Endothelial cell (in vitro differentiated cells): ENCODE measurements at regions not wholly inside any gene's neighbourhood (a gene's known extent, or its start where the extent isn't known, plus 50 kb on each side); places are given as distances from the start of the nearest gene placed in this dataset.

Experiments used
- DNase-seq: peaks from one replicate; pipeline ENCODE4 v3.0.0; 2021; ENCODE audit warnings: low spot score
- H3K27ac Mint-ChIP-seq: one replicate; pipeline ENCODE4 v1.8.0; 2021; ENCODE audit warnings: mixed read lengths, inconsistent platforms; ENCODE audit not compliant: unreplicated experiment
- H3K27me3 Mint-ChIP-seq: one replicate; pipeline ENCODE4 v1.8.0; 2021; ENCODE audit warnings: mild to moderate bottlenecking, moderate library complexity, mixed read lengths, inconsistent platforms; ENCODE audit not compliant: unreplicated experiment
- H3K36me3 Mint-ChIP-seq: one replicate; pipeline ENCODE4 v1.8.0; 2021; ENCODE audit warnings: mild to moderate bottlenecking, low read depth, mixed read lengths, inconsistent platforms; ENCODE audit not compliant: unreplicated experiment
- H3K4me1 Mint-ChIP-seq: one replicate; pipeline ENCODE4 v1.8.0; 2021; ENCODE audit warnings: mild to moderate bottlenecking, mixed read lengths, inconsistent platforms; ENCODE audit not compliant: unreplicated experiment
- H3K4me3 Mint-ChIP-seq: one replicate; pipeline ENCODE4 v1.8.0; 2021; ENCODE audit warnings: mild to moderate bottlenecking, mixed read lengths, inconsistent platforms; ENCODE audit not compliant: unreplicated experiment
- H3K9me3 Mint-ChIP-seq: one replicate; pipeline ENCODE4 v1.8.0; 2021; ENCODE audit warnings: mixed read lengths, inconsistent platforms; ENCODE audit not compliant: unreplicated experiment
- TF ChIP-seq, protein P1 (sequence below): fragments of 200-600 bp; sonication (generic); IDR thresholded peaks from one replicate; pipeline ENCODE4 v1.5.0; 2021; ENCODE audit warnings: antibody characterized with exemption; ENCODE audit not compliant: unreplicated experiment

GRCh38 chr16:65789161-65789945 lies 577.1 kb upstream of the CDH5 start:
- H3K9me3 Mint-ChIP-seq: no peaks in the 10 kb centered on the region
- DNase-seq: no peak
- H3K27me3 Mint-ChIP-seq: no peaks in the 10 kb centered on the region
- H3K36me3 Mint-ChIP-seq: no peaks in the 10 kb centered on the region
- TF ChIP-seq, protein P1, sequence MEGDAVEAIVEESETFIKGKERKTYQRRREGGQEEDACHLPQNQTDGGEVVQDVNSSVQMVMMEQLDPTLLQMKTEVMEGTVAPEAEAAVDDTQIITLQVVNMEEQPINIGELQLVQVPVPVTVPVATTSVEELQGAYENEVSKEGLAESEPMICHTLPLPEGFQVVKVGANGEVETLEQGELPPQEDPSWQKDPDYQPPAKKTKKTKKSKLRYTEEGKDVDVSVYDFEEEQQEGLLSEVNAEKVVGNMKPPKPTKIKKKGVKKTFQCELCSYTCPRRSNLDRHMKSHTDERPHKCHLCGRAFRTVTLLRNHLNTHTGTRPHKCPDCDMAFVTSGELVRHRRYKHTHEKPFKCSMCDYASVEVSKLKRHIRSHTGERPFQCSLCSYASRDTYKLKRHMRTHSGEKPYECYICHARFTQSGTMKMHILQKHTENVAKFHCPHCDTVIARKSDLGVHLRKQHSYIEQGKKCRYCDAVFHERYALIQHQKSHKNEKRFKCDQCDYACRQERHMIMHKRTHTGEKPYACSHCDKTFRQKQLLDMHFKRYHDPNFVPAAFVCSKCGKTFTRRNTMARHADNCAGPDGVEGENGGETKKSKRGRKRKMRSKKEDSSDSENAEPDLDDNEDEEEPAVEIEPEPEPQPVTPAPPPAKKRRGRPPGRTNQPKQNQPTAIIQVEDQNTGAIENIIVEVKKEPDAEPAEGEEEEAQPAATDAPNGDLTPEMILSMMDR: no peak
- H3K4me3 Mint-ChIP-seq: no peak overlapping the region
- H3K27ac Mint-ChIP-seq: no peak overlapping the region
- no peaks in the 10 kb centered on the region for H3K4me1 Mint-ChIP-seq

- Mint-ChIP-seq H3K27me3 (no peaks in the 10 kb centered on the region), H3K9me3 (no peaks in the 10 kb centered on the region), H3K4me1 (no peaks in the 10 kb centered on the region), H3K27ac (no peak overlapping the region), H3K4me3 (no peak overlapping the region), H3K36me3 (no peaks in the 10 kb centered on the region)
- TF ChIP-seq, protein P1: no peak
- DNase-seq: no peak
Observed at GRCh38 chr16:65788434-65789140, 577.9 kb upstream of the CDH5 start.

DNA sequence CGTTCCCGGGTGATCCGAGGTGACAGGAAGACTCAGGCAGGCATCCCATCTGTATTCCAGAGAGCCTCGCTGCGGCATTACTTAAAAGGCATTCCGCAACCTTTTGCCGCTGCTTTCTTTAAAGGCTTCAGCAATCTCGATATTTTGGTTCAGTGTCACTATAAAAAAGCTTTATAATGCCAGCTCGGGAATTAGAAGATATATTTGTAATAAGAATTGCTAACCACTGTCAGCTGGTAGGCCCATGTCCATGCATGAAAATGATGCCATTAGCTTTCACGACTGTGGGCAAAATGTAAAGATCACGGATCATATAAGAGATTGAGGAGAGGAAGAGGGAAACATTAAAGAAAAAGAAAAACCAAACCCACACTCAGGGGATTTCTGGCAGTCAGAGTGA lies 578.6 kb upstream of the CDH5 start:
- DNase-seq: no peak
- TF ChIP-seq, protein P1: no peak
- Mint-ChIP-seq H3K4me3 (no peak overlapping the region), H3K27me3 (no peaks in the 10 kb centered on the region), H3K9me3 (no peaks in the 10 kb centered on the region), H3K4me1 (no peaks in the 10 kb centered on the region), H3K27ac (no peak overlapping the region), H3K36me3 (no peaks in the 10 kb centered on the region)

DNA sequence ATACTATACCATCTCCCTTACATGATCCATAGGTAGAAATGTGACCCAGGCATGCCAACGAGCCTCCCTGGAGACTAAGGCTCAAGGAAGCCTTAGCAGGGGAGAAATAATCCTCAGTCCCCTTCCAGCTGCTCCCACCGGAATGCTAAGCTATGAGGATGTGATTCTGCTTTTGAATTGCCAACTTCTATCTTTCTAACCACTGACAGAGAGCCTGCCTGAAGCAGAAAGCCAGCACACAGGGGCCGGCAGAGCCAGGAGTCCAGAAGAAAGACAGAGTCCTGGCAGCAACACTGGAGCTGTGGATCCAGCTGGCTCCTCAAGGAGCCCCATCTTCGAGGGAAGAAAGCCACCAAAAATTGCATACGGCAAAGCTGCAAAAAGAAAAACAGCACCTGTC lies 579.6 kb upstream of the CDH5 start:
- TF ChIP-seq, protein P1: no peak
- no peak for DNase-seq
- no peak overlapping the region for H3K4me3 Mint-ChIP-seq
- no peaks in the 10 kb centered on the region for H3K9me3 Mint-ChIP-seq
- no peaks in the 10 kb centered on the region for H3K27me3 Mint-ChIP-seq
- no peaks in the 10 kb centered on the region for H3K36me3 Mint-ChIP-seq
- no peaks in the 10 kb centered on the region for H3K4me1 Mint-ChIP-seq
- H3K27ac Mint-ChIP-seq: no peak overlapping the region
